H1 (cell line): ENCODE measurements at regions not wholly inside any gene's neighbourhood (a gene's known extent, or its start where the extent isn't known, plus 50 kb on each side); places are given as distances from the start of the nearest gene placed in this dataset.

Experiments
- CTCF ChIA-PET: fragments of 300-600 bp; sonication (Branson Sonifier 250); formaldehyde crosslinking; loops from one replicate; lab custom pipeline; 2021; ENCODE audit not compliant: partially characterized antibody; lab: Charles Lee
- POLR2A ChIA-PET: fragments of 300-600 bp; sonication (Branson Sonifier 250); formaldehyde crosslinking; loops from one replicate; lab custom pipeline; 2021; ENCODE audit warnings: inconsistent platforms; ENCODE audit not compliant: partially characterized antibody; lab: Charles Lee
- DNase-seq, 2 experiments: peaks; one replicate each; pipeline versions ENCODE4 v3.0.0 to v3.0.0-alpha.2; 2010 to 2022; ENCODE audit warnings: low spot score in 2 of 2, low read depth in 1 of 2, mixed read lengths in 1 of 2
- FAIRE-seq: peaks from 2 replicates; lab custom pipeline; 2011; peaks lifted over from hg19 to GRCh38; lab: Jason Lieb, UNC
- H2AFZ ChIP-seq: 2 replicates; pipeline ENCODE4 v1.8.1; 2012; ENCODE audit warnings: low read length, inconsistent platforms
- H2AK5ac ChIP-seq: 2 replicates; pipeline ENCODE4 v1.6.1; 2013; ENCODE audit warnings: low read depth, low read length
- H2BK120ac ChIP-seq: replicated peaks from 2 replicates; pipeline ENCODE3; 2013; ENCODE audit warnings: low read depth, low read length, inconsistent platforms
- H2BK12ac ChIP-seq: 2 replicates; pipeline ENCODE4 v1.6.1; 2013; ENCODE audit warnings: low read depth, low read length
- H2BK15ac ChIP-seq: 2 replicates; pipeline ENCODE4 v1.6.1; 2013; ENCODE audit warnings: low read length
- H2BK20ac ChIP-seq: 2 replicates; pipeline ENCODE4 v1.6.1; 2013; ENCODE audit warnings: low read length
- H2BK5ac ChIP-seq: 2 replicates; pipeline ENCODE4 v1.6.1; 2013; ENCODE audit warnings: low read depth, low read length
- H3K14ac ChIP-seq: 2 replicates; pipeline ENCODE4 v1.6.1; 2013; ENCODE audit warnings: inconsistent platforms; ENCODE audit not compliant: insufficient read length
- H3K18ac ChIP-seq: 2 replicates; pipeline ENCODE4 v1.6.1; 2013; ENCODE audit warnings: low read length; ENCODE audit errors: extremely low read depth
- H3K23ac ChIP-seq: 2 replicates; pipeline ENCODE4 v1.6.1; 2013; ENCODE audit warnings: inconsistent platforms; ENCODE audit not compliant: insufficient read length
- H3K23me2 ChIP-seq: 2 replicates; pipeline ENCODE4 v1.6.1; 2013; ENCODE audit warnings: low read depth, low read length
- H3K27ac ChIP-seq: 2 replicates; pipeline ENCODE4 v1.6.1; 2011; ENCODE audit warnings: low read depth, low read length, inconsistent platforms
- H3K27me3 ChIP-seq, 4 experiments: replicated peaks in 1 of 4; 1 replicate in 1 of 4; 2 replicates in 3 of 4; pipeline versions ENCODE4 v1.6.1 to v1.8.1; 2011 to 2013; ENCODE audit warnings: low read length in 3 of 4, mild to moderate bottlenecking in 3 of 4, inconsistent platforms in 2 of 4, mixed read lengths in 2 of 4, moderate library complexity in 1 of 4; ENCODE audit not compliant: control insufficient read depth in 3 of 4, insufficient read depth in 3 of 4; ENCODE audit errors: extremely low read depth in 1 of 4
- H3K36me3 ChIP-seq, 4 experiments: 2 replicates each; pipeline versions ENCODE4 v1.6.1 to v1.8.1; 2011 to 2013; ENCODE audit warnings: mild to moderate bottlenecking in 4 of 4, low read length in 3 of 4, moderate library complexity in 2 of 4, control low read depth in 1 of 4, inconsistent platforms in 1 of 4; ENCODE audit not compliant: insufficient read depth in 4 of 4, control insufficient read depth in 2 of 4
- H3K4ac ChIP-seq: replicated peaks from 2 replicates; pipeline ENCODE3; 2013; ENCODE audit warnings: low read length, low read depth, mixed read lengths, inconsistent platforms; ENCODE audit not compliant: insufficient read length
- H3K4me1 ChIP-seq, 4 experiments: replicated peaks in 1 of 4; 1 replicate in 1 of 4; 2 replicates in 3 of 4; pipeline versions ENCODE4 v1.6.1 to v1.8.1; 2011 to 2013; ENCODE audit warnings: low read length in 3 of 4, inconsistent platforms in 2 of 4, mixed read lengths in 1 of 4; ENCODE audit not compliant: insufficient read depth in 4 of 4, control insufficient read depth in 3 of 4
- H3K4me2 ChIP-seq, 2 experiments: 2 replicates each; pipeline versions ENCODE4 v1.6.1 to v1.8.1; 2011 to 2013; ENCODE audit warnings: low read depth in 2 of 2, low read length in 2 of 2, control low read depth in 1 of 2, inconsistent platforms in 1 of 2, mild to moderate bottlenecking in 1 of 2; ENCODE audit not compliant: insufficient read depth in 1 of 2
- H3K4me3 ChIP-seq, 4 experiments: fragments of 200-600, 300-600 bp in 1 of 4; sonication (generic), shearing (Covaris generic), sonication (Bioruptor Twin) in 1 of 4; 2 replicates each; pipeline versions ENCODE4 v1.5.1 to v1.8.1; 2011 to 2016; ENCODE audit warnings: low read length in 4 of 4, low read depth in 3 of 4, control low read depth in 2 of 4, inconsistent platforms in 2 of 4, mild to moderate bottlenecking in 2 of 4, mixed read lengths in 1 of 4, moderate library complexity in 1 of 4; ENCODE audit not compliant: insufficient read depth in 2 of 4; ENCODE audit errors: extremely low read depth in 1 of 4
- H3K56ac ChIP-seq: replicated peaks from 2 replicates; pipeline ENCODE3; 2013; ENCODE audit warnings: low read depth, mild to moderate bottlenecking, mixed read lengths, low read length, inconsistent platforms; ENCODE audit not compliant: insufficient read length
- H3K79me1 ChIP-seq: 2 replicates; pipeline ENCODE4 v1.6.1; 2013; ENCODE audit warnings: low read depth, low read length, control low read depth
- H3K79me2 ChIP-seq, 2 experiments: 2 replicates each; pipeline versions ENCODE4 v1.6.1 to v1.8.1; 2012 to 2013; ENCODE audit warnings: low read length in 2 of 2, mild to moderate bottlenecking in 2 of 2, inconsistent platforms in 1 of 2; ENCODE audit not compliant: insufficient read depth in 2 of 2, control insufficient read depth in 1 of 2
- H3K9ac ChIP-seq, 4 experiments: replicated peaks in 1 of 4; 1 replicate in 1 of 4; 2 replicates in 3 of 4; pipeline versions ENCODE4 v1.6.1 to v1.8.1; 2011 to 2013; ENCODE audit warnings: low read depth in 3 of 4, low read length in 3 of 4, control low read depth in 2 of 4, mild to moderate bottlenecking in 2 of 4, moderate library complexity in 2 of 4, inconsistent platforms in 1 of 4; ENCODE audit errors: extremely low read depth in 1 of 4
- H3K9me3 ChIP-seq, 2 experiments: 2 replicates each; pipeline versions ENCODE4 v1.6.1 to v1.8.1; 2012 to 2013; ENCODE audit warnings: mild to moderate bottlenecking in 2 of 2, moderate library complexity in 2 of 2, control low read depth in 1 of 2, inconsistent platforms in 1 of 2, low read depth in 1 of 2, low read length in 1 of 2, mixed read lengths in 1 of 2; ENCODE audit not compliant: insufficient read depth in 2 of 2
- H4K20me1 ChIP-seq, 2 experiments: replicated peaks in 1 of 2; 2 replicates each; pipeline versions ENCODE3 to v1.8.1; 2011 to 2013; ENCODE audit warnings: inconsistent platforms in 2 of 2, low read length in 2 of 2, mild to moderate bottlenecking in 1 of 2; ENCODE audit not compliant: insufficient read depth in 2 of 2, control insufficient read depth in 1 of 2
- H4K5ac ChIP-seq: 2 replicates; pipeline ENCODE4 v1.6.1; 2013; ENCODE audit warnings: low read length, low read depth, mixed read lengths, inconsistent platforms; ENCODE audit not compliant: insufficient read length
- H4K8ac ChIP-seq: 2 replicates; pipeline ENCODE4 v1.8.0; 2013; ENCODE audit warnings: mild to moderate bottlenecking, moderate library complexity, low read length, inconsistent platforms; ENCODE audit not compliant: insufficient read depth; ENCODE audit errors: extremely low read depth
- H4K91ac ChIP-seq: replicated peaks from 2 replicates; pipeline ENCODE3; 2013; ENCODE audit warnings: low read length, mixed read lengths, inconsistent platforms; ENCODE audit not compliant: insufficient read length
- CHD1 ChIP-seq: IDR thresholded peaks from 2 replicates; pipeline ENCODE4 v1.6.1; 2012; ENCODE audit warnings: low read depth, low read length, improper control_type of control experiment
- CTBP2 ChIP-seq: IDR thresholded peaks from 2 replicates; pipeline ENCODE4 v1.7.0; 2011; ENCODE audit warnings: borderline replicate concordance, mild to moderate bottlenecking, moderate library complexity, mixed read lengths, low read length; ENCODE audit not compliant: insufficient read depth, insufficient read length
- EZH2 ChIP-seq: fragments of 200-600 bp; sonication (generic); IDR thresholded peaks from 2 replicates; pipeline ENCODE4 v1.7.1; 2012; ENCODE audit warnings: low read depth, mild to moderate bottlenecking, moderate library complexity, low read length, inconsistent platforms; ENCODE audit not compliant: severe bottlenecking
- NRF1 ChIP-seq: IDR thresholded peaks from 2 replicates; pipeline ENCODE4 v1.6.1; 2011; ENCODE audit warnings: mild to moderate bottlenecking, low read depth, low read length, improper control_type of control experiment
- RAD21 ChIP-seq, 2 experiments: IDR thresholded peaks in 1 of 2; conservative IDR thresholded peaks in 1 of 2; 2 replicates each; pipeline ENCODE4 v1.6.1; 2011; ENCODE audit warnings: low read depth in 2 of 2, low read length in 2 of 2, improper control_type of control experiment in 1 of 2, inconsistent platforms in 1 of 2, mild to moderate bottlenecking in 1 of 2, moderate library complexity in 1 of 2
- RBBP5 ChIP-seq: IDR thresholded peaks from 2 replicates; pipeline ENCODE4 v1.7.1; 2012; ENCODE audit warnings: low read depth, mild to moderate bottlenecking, inconsistent platforms, low read length, moderate library complexity, borderline replicate concordance
- RXRA ChIP-seq: IDR thresholded peaks from 2 replicates; pipeline ENCODE4 v1.6.1; 2011; ENCODE audit warnings: low read depth, mild to moderate bottlenecking, low read length, moderate library complexity; ENCODE audit not compliant: insufficient read depth
- SAP30 ChIP-seq: fragments of 300-600 bp; sonication (generic); IDR thresholded peaks from 2 replicates; pipeline ENCODE4 v1.7.1; 2012; ENCODE audit warnings: low read length, moderate library complexity, mild to moderate bottlenecking, inconsistent platforms; ENCODE audit not compliant: insufficient read depth, insufficient replicate concordance
- SIX5 ChIP-seq: IDR thresholded peaks from 2 replicates; pipeline ENCODE4 v1.6.1; 2011; ENCODE audit warnings: mild to moderate bottlenecking, low read depth, low read length
- SP2 ChIP-seq: IDR thresholded peaks from 2 replicates; pipeline ENCODE4 v1.6.1; 2012; ENCODE audit warnings: mild to moderate bottlenecking, low read length, inconsistent platforms
- SRF ChIP-seq: IDR thresholded peaks from 2 replicates; pipeline ENCODE4 v1.6.1; 2011; ENCODE audit warnings: mild to moderate bottlenecking, low read depth, low read length, moderate library complexity
- YY1 ChIP-seq: IDR thresholded peaks from 2 replicates; pipeline ENCODE4 v1.6.1; 2011; ENCODE audit warnings: low read depth, mild to moderate bottlenecking, low read length
- WGBS, 2 experiments: shearing (Covaris generic) in 1 of 2; methylation state at CpG; one replicate each; pipeline versions ENCODE4 v1.1.6 to v1.1.7; 2013 to 2015; ENCODE audit warnings: low lambda C conversion rate in 2 of 2, mixed read lengths in 2 of 2, inconsistent platforms in 1 of 2, low coverage in 1 of 2, missing lambda C conversion rate in 1 of 2; ENCODE audit not compliant: insufficient replicate concordance in 2 of 2, insufficient coverage in 1 of 2, insufficient read length in 1 of 2; ENCODE audit errors: extremely low coverage in 1 of 2, missing lambda C conversion rate in 1 of 2; 5-methylcytosine and 5-hydroxymethylcytosine counted together

- Histone ChIP-seq H4K5ac (no peak overlapping the region), H4K8ac (no peak overlapping the region), H2AFZ (0 out of 2 replicates have a peak overlapping the region, but pooled peaks have one; percentile 14), H3K36me3 (no peaks in the 10 kb centered on the region), H4K20me1 (no peaks in the 10 kb centered on the region), H2BK12ac (no peak overlapping the region), H3K4me3 (no peak overlapping the region), H3K9ac (no peak overlapping the region), H2BK120ac (no peak overlapping the region), H3K79me2 (no peaks in the 10 kb centered on the region), H2BK15ac (no peak overlapping the region), H3K4me1 (peaks cover 0 to 7% (median under 1%) of the 10 kb centered on the region in 4 experiments; a peak in 4 of 7 replicates), H3K56ac (no peak overlapping the region), H2AK5ac (no peak overlapping the region), H3K79me1 (no peaks in the 10 kb centered on the region), H3K18ac (no peak overlapping the region), H2BK5ac (no peak overlapping the region), H3K27ac (no peak overlapping the region), H3K4ac (no peak overlapping the region), H3K14ac (no peak overlapping the region), H4K91ac (no peak overlapping the region), H2BK20ac (no peak overlapping the region), H3K27me3 (no peaks in the 10 kb centered on the region), H3K4me2 (no peak overlapping the region), H3K9me3 (no peaks in the 10 kb centered on the region), H3K23me2 (peaks cover 3% of the 10 kb centered on the region), H3K23ac (no peak overlapping the region)
- no peak for FAIRE-seq
- 94% methylated on average over 2 of the region's 2 CpGs; no CpG with 5 or more reads in 1 of the 2 experiments for WGBS, 2 experiments
- CTCF ChIA-PET, result interaction anchor here (1.0 to 1.5 kb wide), 2 partner anchors 9 to 209 kb away, joined by 3 read pairs; no protein-coding TSS in a partner anchor
- DNase-seq, result no peak
- TF ChIP-seq SRF (no peak), SP2 (no peak), RAD21 (IDR thresholded peaks at IDR 0.05 in 1 of 2, conservative IDR thresholded peaks at IDR 0.05 in 1 of 2; ENCODE audit: low read depth in 2 of 2, low read length in 2 of 2) (no peak), NRF1 (no peak), RXRA (no peak), EZH2 (no peak), CHD1 (no peak), SIX5 (no peak), SAP30 (no peak), RBBP5 (no peak), YY1 (no peak), CTBP2 (no peak)
- POLR2A ChIA-PET, result interaction anchor here (0.6 to 1.0 kb wide), 2 partner anchors 8 to 233 kb away, joined by 3 to 4 read pairs; no protein-coding TSS in a partner anchor
Measured at GRCh38 chr20:53706008-53706465, 112.4 kb upstream of the ZNF217 start.
